ENCODE measurements at regions not wholly inside any gene's neighbourhood (a gene's known extent, or its start where the extent isn't known, plus 50 kb on each side); places are given as distances from the start of the nearest gene placed in this dataset.

DNA sequence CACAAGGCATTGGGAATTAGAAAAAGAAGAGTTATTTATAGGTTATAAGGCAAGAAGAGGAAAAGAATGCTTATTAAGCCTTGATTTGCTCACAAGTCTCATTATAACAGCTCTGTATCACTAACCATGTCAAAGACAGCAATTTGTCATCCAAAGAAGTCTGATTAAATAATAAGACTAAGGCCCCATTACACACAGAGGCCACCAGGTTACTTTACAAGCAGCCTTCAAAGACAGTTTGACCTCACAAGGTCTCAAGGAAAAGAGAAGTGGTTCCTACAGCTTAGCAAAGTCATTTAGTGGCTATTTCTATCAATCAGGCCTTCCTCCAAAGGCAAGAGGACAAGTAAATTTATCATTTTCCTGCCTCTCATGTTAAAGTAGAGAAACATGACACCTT, 188.5 kb downstream of the MBD2 start:
- no peak for TF ChIP-seq EP300 (IDR thresholded peaks at IDR 0.05)
- TF ChIP-seq, protein P1, sequence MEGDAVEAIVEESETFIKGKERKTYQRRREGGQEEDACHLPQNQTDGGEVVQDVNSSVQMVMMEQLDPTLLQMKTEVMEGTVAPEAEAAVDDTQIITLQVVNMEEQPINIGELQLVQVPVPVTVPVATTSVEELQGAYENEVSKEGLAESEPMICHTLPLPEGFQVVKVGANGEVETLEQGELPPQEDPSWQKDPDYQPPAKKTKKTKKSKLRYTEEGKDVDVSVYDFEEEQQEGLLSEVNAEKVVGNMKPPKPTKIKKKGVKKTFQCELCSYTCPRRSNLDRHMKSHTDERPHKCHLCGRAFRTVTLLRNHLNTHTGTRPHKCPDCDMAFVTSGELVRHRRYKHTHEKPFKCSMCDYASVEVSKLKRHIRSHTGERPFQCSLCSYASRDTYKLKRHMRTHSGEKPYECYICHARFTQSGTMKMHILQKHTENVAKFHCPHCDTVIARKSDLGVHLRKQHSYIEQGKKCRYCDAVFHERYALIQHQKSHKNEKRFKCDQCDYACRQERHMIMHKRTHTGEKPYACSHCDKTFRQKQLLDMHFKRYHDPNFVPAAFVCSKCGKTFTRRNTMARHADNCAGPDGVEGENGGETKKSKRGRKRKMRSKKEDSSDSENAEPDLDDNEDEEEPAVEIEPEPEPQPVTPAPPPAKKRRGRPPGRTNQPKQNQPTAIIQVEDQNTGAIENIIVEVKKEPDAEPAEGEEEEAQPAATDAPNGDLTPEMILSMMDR (IDR thresholded peaks at IDR 0.05): no peak
- TF ChIP-seq POLR2A (IDR thresholded peaks at IDR 0.05): no peak
- no peak for TF ChIP-seq POLR2AphosphoS5 (IDR thresholded peaks at IDR 0.05)
- H3K9me3 ChIP-seq: no peaks in the 10 kb centered on the region
- no peaks in the 10 kb centered on the region for H3K27me3 ChIP-seq
- no peak overlapping the region for H3K4me3 ChIP-seq
- H3K36me3 ChIP-seq: no peaks in the 10 kb centered on the region
- DNase-seq (ENCODE audit: low spot score in 2 of 2): no peak
- no peaks in the 10 kb centered on the region for H3K4me1 ChIP-seq
- no peak overlapping the region for H3K27ac ChIP-seq

- WGBS: 89% methylated on average over 3 of the region's 3 CpGs
- Histone ChIP-seq H3K9me3 (no peaks in the 10 kb centered on the region), H3K4me1 (no peaks in the 10 kb centered on the region), H3K27ac (no peak overlapping the region), H3K27me3 (no peaks in the 10 kb centered on the region), H3K4me3 (no peak overlapping the region), H3K36me3 (no peaks in the 10 kb centered on the region)
- DNase-seq (ENCODE audit: low spot score in 2 of 2): no peak
- TF ChIP-seq, protein P1 (IDR thresholded peaks at IDR 0.05): no peak
- TF ChIP-seq EP300 (IDR thresholded peaks at IDR 0.05): no peak
- TF ChIP-seq POLR2A (IDR thresholded peaks at IDR 0.05): no peak
- TF ChIP-seq POLR2AphosphoS5 (IDR thresholded peaks at IDR 0.05): no peak
Observed at GRCh38 chr18:54033052-54033451, 191.4 kb downstream of the MBD2 start.

DNA sequence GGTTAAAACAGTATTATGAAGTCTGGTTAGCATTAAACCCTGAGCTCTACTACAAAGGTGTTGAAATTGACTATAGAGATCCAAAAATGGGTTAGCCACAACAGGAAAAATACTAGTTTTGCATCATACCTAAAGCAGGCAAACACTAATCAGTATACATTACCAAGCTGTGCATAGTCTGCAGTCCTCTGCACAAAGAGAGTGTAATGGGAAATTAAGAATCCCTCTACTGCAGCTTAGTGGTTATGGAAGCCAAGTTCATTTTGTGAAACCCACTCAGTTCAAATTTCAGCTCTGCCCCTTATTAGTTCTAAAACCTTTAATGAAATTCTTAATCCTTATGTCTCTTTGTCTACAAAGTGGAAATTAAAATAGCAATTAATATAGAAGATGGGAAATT, 192.1 kb downstream of the MBD2 start:
- Histone ChIP-seq H3K4me1 (no peaks in the 10 kb centered on the region), H3K27ac (no peak overlapping the region), H3K9me3 (no peaks in the 10 kb centered on the region), H3K27me3 (no peaks in the 10 kb centered on the region), H3K36me3 (no peaks in the 10 kb centered on the region), H3K4me3 (no peak overlapping the region)
- DNase-seq (ENCODE audit: low spot score in 2 of 2): no peak
- TF ChIP-seq, protein P1 (IDR thresholded peaks at IDR 0.05): no peak
- TF ChIP-seq POLR2A (IDR thresholded peaks at IDR 0.05): no peak
- no peak for TF ChIP-seq POLR2AphosphoS5 (IDR thresholded peaks at IDR 0.05)
- no peak for TF ChIP-seq EP300 (IDR thresholded peaks at IDR 0.05)

- Histone ChIP-seq H3K9me3 (no peaks in the 10 kb centered on the region), H3K27me3 (no peaks in the 10 kb centered on the region), H3K4me3 (no peak overlapping the region), H3K4me1 (no peaks in the 10 kb centered on the region), H3K36me3 (no peaks in the 10 kb centered on the region), H3K27ac (no peak overlapping the region)
- DNase-seq (ENCODE audit: low spot score in 2 of 2): no peak
- TF ChIP-seq, protein P1 (IDR thresholded peaks at IDR 0.05): no peak
- no peak for TF ChIP-seq POLR2A (IDR thresholded peaks at IDR 0.05)
Observed at GRCh38 chr18:54031243-54031642, 193.2 kb downstream of the MBD2 start.

GRCh38 chr18:54030434-54030833, 194.0 kb downstream of the MBD2 start:
- DNase-seq (ENCODE audit: low spot score in 2 of 2): no peak
- 68% methylated on average over 2 of the region's 2 CpGs for whole genome bisulfite sequencing

More at GRCh38 chr18:54030434-54030833, 194.0 kb downstream of the MBD2 start:
- TF ChIP-seq EP300 (IDR thresholded peaks at IDR 0.05): no peak
- no peak for TF ChIP-seq POLR2A (IDR thresholded peaks at IDR 0.05)
- TF ChIP-seq, protein P1 (IDR thresholded peaks at IDR 0.05): no peak
- no peak for TF ChIP-seq POLR2AphosphoS5 (IDR thresholded peaks at IDR 0.05)
- H3K4me1 ChIP-seq: no peaks in the 10 kb centered on the region
- no peaks in the 10 kb centered on the region for H3K27me3 ChIP-seq
- H3K4me3 ChIP-seq: no peak overlapping the region
- H3K27ac ChIP-seq: no peak overlapping the region
- H3K36me3 ChIP-seq: no peaks in the 10 kb centered on the region
- H3K9me3 ChIP-seq: no peaks in the 10 kb centered on the region
